ENCODE measurements at regions not wholly inside any gene's neighbourhood (a gene's known extent, or its start where the extent isn't known, plus 50 kb on each side); places are given as distances from the start of the nearest gene placed in this dataset.
"Not testable (repeated sequence)": the region's sequence is repeated elsewhere in the genome, so short reads cannot be mapped to it uniquely, and the experiment has no call there.

GRCh38 chr3:18188491-18188890 lies 236.6 kb downstream of the SATB1 start:
- no peaks in the 10 kb centered on the region for H3K4me1 ChIP-seq (ENCODE audit: control insufficient read depth in 2 of 2, insufficient read depth in 2 of 2, low read length in 2 of 2)
- Mint-ChIP-seq H3K9me3 (ENCODE audit: insufficient read depth) (no peaks in the 10 kb centered on the region), H3K4me1 (peaks cover 2% of the 10 kb centered on the region), H3K4me3 (no peak overlapping the region), H3K27ac (no peak overlapping the region), H3K27me3 (peaks cover 8% of the 10 kb centered on the region)
- intact Hi-C loops (cut with micrococcal nuclease) = no loop called here
- H4K20me1 ChIP-seq (ENCODE audit: control insufficient read depth, insufficient read depth, low read length, poor library complexity, severe bottlenecking) = no peaks in the 10 kb centered on the region
- no peak overlapping the region for H2AFZ ChIP-seq (ENCODE audit: insufficient read depth, low read depth, low read length, poor library complexity, severe bottlenecking)
- H3K9ac ChIP-seq (ENCODE audit: low read length) = no peak overlapping the region
- peaks cover 0 to 3% (median 0%) of the 10 kb centered on the region in 3 donors for H3K9me3 ChIP-seq (ENCODE audit: control extremely low read depth in 1 of 3, control insufficient read depth in 2 of 3, insufficient read depth in 1 of 3, low read length in 2 of 3)
- CTCF ChIA-PET = interaction anchor here (0.6 kb wide), 1 partner anchor 799 kb away, joined by 4 read pairs; no protein-coding TSS in a partner anchor
- H3K27ac ChIP-seq (ENCODE audit: low read length in 2 of 2) = no peak overlapping the region
- H3K36me3 ChIP-seq (replicated peaks in 1 of 2; ENCODE audit: control extremely low read depth in 1 of 2, control insufficient read depth in 1 of 2, extremely low read depth in 1 of 2, insufficient read depth in 2 of 2, low read length in 1 of 2) = no peaks in the 10 kb centered on the region
- WGBS (ENCODE audit: insufficient coverage) = 88% methylated on average over 2 of the region's 3 CpGs
- no peak for ATAC-seq (ENCODE audit: low read depth)
- H3K4me3 ChIP-seq (ENCODE audit: control extremely low read depth in 1 of 5, extremely low read depth in 1 of 5, insufficient read depth in 1 of 5, low read depth in 2 of 5, low read length in 4 of 5) = no peak overlapping the region
- no peak for TF ChIP-seq EZH2 (IDR thresholded peaks at IDR 0.05; ENCODE audit: borderline replicate concordance, insufficient read depth, low read depth, low read length, poor library complexity, severe bottlenecking)
- no peak for TF ChIP-seq CTCF (IDR thresholded peaks at IDR 0.05)
- no peaks in the 10 kb centered on the region for H3K79me2 ChIP-seq (ENCODE audit: control insufficient read depth, insufficient read depth, low read length)
- POLR2A ChIA-PET = no interaction called here
- no peak overlapping the region for H3K4me2 ChIP-seq (replicated peaks; ENCODE audit: low read depth, low read length, poor library complexity, severe bottlenecking)
- peaks cover 0 to 2% (median 0%) of the 10 kb centered on the region in 4 experiments for H3K27me3 ChIP-seq (replicated peaks in 1 of 4; ENCODE audit: control extremely low read depth in 1 of 4, control insufficient read depth in 3 of 4, insufficient read depth in 4 of 4, low read length in 3 of 4)
- DNase-seq = no peak

- H3K4me3 Mint-ChIP-seq = no peak overlapping the region
- no CpG with 5 or more reads among the region's 1 CpG for WGBS (ENCODE audit: insufficient coverage)
- DNase-seq = no peak
- H3K4me3 ChIP-seq (ENCODE audit: control extremely low read depth in 1 of 5, extremely low read depth in 1 of 5, insufficient read depth in 1 of 5, low read depth in 2 of 5, low read length in 4 of 5) = no peak overlapping the region
- ChIA-PET CTCF (no interaction called here), POLR2A (no interaction called here)
- no peak overlapping the region for H3K27ac ChIP-seq (ENCODE audit: low read length in 2 of 2)
- peaks cover 0 to 3% (median 0%) of the 10 kb centered on the region in 3 donors for H3K9me3 ChIP-seq (ENCODE audit: control extremely low read depth in 1 of 3, control insufficient read depth in 2 of 3, insufficient read depth in 1 of 3, low read length in 2 of 3)
- peaks cover 0 to 2% (median 0%) of the 10 kb centered on the region in 4 experiments for H3K27me3 ChIP-seq (replicated peaks in 1 of 4; ENCODE audit: control extremely low read depth in 1 of 4, control insufficient read depth in 3 of 4, insufficient read depth in 4 of 4, low read length in 3 of 4)
- no peaks in the 10 kb centered on the region for H3K9me3 Mint-ChIP-seq (ENCODE audit: insufficient read depth)
- H3K27me3 Mint-ChIP-seq = peaks cover 7% of the 10 kb centered on the region
- intact Hi-C loops (cut with micrococcal nuclease) = no loop called here
- H4K20me1 ChIP-seq (ENCODE audit: control insufficient read depth, insufficient read depth, low read length, poor library complexity, severe bottlenecking) = no peaks in the 10 kb centered on the region
- no peak overlapping the region for H3K27ac Mint-ChIP-seq
- H3K9ac ChIP-seq (ENCODE audit: low read length) = no peak overlapping the region
- no peaks in the 10 kb centered on the region for H3K36me3 ChIP-seq (replicated peaks in 1 of 2; ENCODE audit: control extremely low read depth in 1 of 2, control insufficient read depth in 1 of 2, extremely low read depth in 1 of 2, insufficient read depth in 2 of 2, low read length in 1 of 2)
- H3K4me2 ChIP-seq (replicated peaks; ENCODE audit: low read depth, low read length, poor library complexity, severe bottlenecking) = no peak overlapping the region
- H3K79me2 ChIP-seq (ENCODE audit: control insufficient read depth, insufficient read depth, low read length) = no peaks in the 10 kb centered on the region
- H2AFZ ChIP-seq (ENCODE audit: insufficient read depth, low read depth, low read length, poor library complexity, severe bottlenecking) = no peak overlapping the region
- TF ChIP-seq EZH2 (IDR thresholded peaks at IDR 0.05; ENCODE audit: borderline replicate concordance, insufficient read depth, low read depth, low read length, poor library complexity, severe bottlenecking) (no peak), CTCF (IDR thresholded peaks at IDR 0.05) (no peak)
- H3K4me1 ChIP-seq (ENCODE audit: control insufficient read depth in 2 of 2, insufficient read depth in 2 of 2, low read length in 2 of 2) = no peaks in the 10 kb centered on the region
- H3K4me1 Mint-ChIP-seq = no peaks in the 10 kb centered on the region
- no peak for ATAC-seq (ENCODE audit: low read depth)
Measured at GRCh38 chr3:18185624-18186023, 239.5 kb downstream of the SATB1 start.

- H3K9ac ChIP-seq (ENCODE audit: low read length); H2AFZ ChIP-seq (ENCODE audit: insufficient read depth, low read depth, low read length, poor library complexity, severe bottlenecking); intact Hi-C loops (cut with micrococcal nuclease); CTCF ChIA-PET; H4K20me1 ChIP-seq (ENCODE audit: control insufficient read depth, insufficient read depth, low read length, poor library complexity, severe bottlenecking); H3K79me2 ChIP-seq (ENCODE audit: control insufficient read depth, insufficient read depth, low read length); H3K27me3 Mint-ChIP-seq; H3K4me3 ChIP-seq (ENCODE audit: control extremely low read depth in 1 of 5, extremely low read depth in 1 of 5, insufficient read depth in 1 of 5, low read depth in 2 of 5, low read length in 4 of 5); H3K4me2 ChIP-seq (replicated peaks; ENCODE audit: low read depth, low read length, poor library complexity, severe bottlenecking); POLR2A ChIA-PET; ATAC-seq (ENCODE audit: low read depth); H3K27ac Mint-ChIP-seq; H3K36me3 ChIP-seq (replicated peaks in 1 of 2; ENCODE audit: control extremely low read depth in 1 of 2, control insufficient read depth in 1 of 2, extremely low read depth in 1 of 2, insufficient read depth in 2 of 2, low read length in 1 of 2); H3K9me3 Mint-ChIP-seq (ENCODE audit: insufficient read depth); H3K27me3 ChIP-seq (replicated peaks in 1 of 4; ENCODE audit: control extremely low read depth in 1 of 4, control insufficient read depth in 3 of 4, insufficient read depth in 4 of 4, low read length in 3 of 4); H3K4me1 Mint-ChIP-seq; DNase-seq; H3K9me3 ChIP-seq (ENCODE audit: control extremely low read depth in 1 of 3, control insufficient read depth in 2 of 3, insufficient read depth in 1 of 3, low read length in 2 of 3); H3K4me1 ChIP-seq (ENCODE audit: control insufficient read depth in 2 of 2, insufficient read depth in 2 of 2, low read length in 2 of 2); H3K4me3 Mint-ChIP-seq; H3K27ac ChIP-seq (ENCODE audit: low read length in 2 of 2): not testable (repeated sequence)
- 83% methylated on average over 1 of the region's 1 CpG for WGBS (ENCODE audit: insufficient coverage)
Measured at GRCh38 chr3:18182923-18183322, 242.2 kb downstream of the SATB1 start.

Data from B cell (primary cell).